BE2C (cell line): ENCODE measurements at regions not wholly inside any gene's neighbourhood (a gene's known extent, or its start where the extent isn't known, plus 50 kb on each side); places are given as distances from the start of the nearest gene placed in this dataset.

Experiments
- DNase-seq: peaks from one replicate; pipeline ENCODE4 v3.0.0-alpha.2; 2020
- H3K27me3 ChIP-seq: fragments of 250-450 bp; sonication (Bioruptor Pico); 2 replicates; pipeline ENCODE4 v1.5.1; 2020; ENCODE audit warnings: mild to moderate bottlenecking
- H3K36me3 ChIP-seq: fragments of 250-450 bp; sonication (Bioruptor Pico); 2 replicates; pipeline ENCODE4 v1.5.1; 2020; ENCODE audit warnings: mild to moderate bottlenecking
- H3K4me1 ChIP-seq: fragments of 250-450 bp; sonication (Bioruptor Pico); 2 replicates; pipeline ENCODE4 v1.5.1; 2020
- H3K4me3 ChIP-seq: 2 replicates; pipeline ENCODE4 v1.5.1; 2011; ENCODE audit warnings: low read depth, low read length
- H3K9me3 ChIP-seq: fragments of 250-450 bp; sonication (Bioruptor Pico); 2 replicates; pipeline ENCODE4 v1.5.1; 2020
- CTCF ChIP-seq: IDR thresholded peaks from 2 replicates; pipeline ENCODE4 v1.5.1; 2012; ENCODE audit warnings: mild to moderate bottlenecking, low read depth, low read length

GRCh38 chr14:87526731-87527130 lies 466.3 kb downstream of the GALC start:
- Histone ChIP-seq H3K9me3 (no peaks in the 10 kb centered on the region), H3K27me3 (no peaks in the 10 kb centered on the region), H3K36me3 (no peaks in the 10 kb centered on the region), H3K4me3 (no peak overlapping the region), H3K4me1 (no peaks in the 10 kb centered on the region)
- no peak for TF ChIP-seq CTCF
- DNase-seq, result no peak

GRCh38 chr14:87524011-87524410 lies 469.0 kb downstream of the GALC start:
- DNase-seq, result no peak
- Histone ChIP-seq H3K36me3 (no peaks in the 10 kb centered on the region), H3K4me1 (no peaks in the 10 kb centered on the region), H3K9me3 (no peaks in the 10 kb centered on the region), H3K4me3 (no peak overlapping the region), H3K27me3 (no peaks in the 10 kb centered on the region)
- TF ChIP-seq CTCF, result no peak

- H3K9me3 ChIP-seq, result no peaks in the 10 kb centered on the region
- no peak for DNase-seq
- no peak for TF ChIP-seq CTCF
- H3K27me3 ChIP-seq, result no peaks in the 10 kb centered on the region
- no peaks in the 10 kb centered on the region for H3K36me3 ChIP-seq
- H3K4me1 ChIP-seq, result no peaks in the 10 kb centered on the region
- H3K4me3 ChIP-seq, result no peak overlapping the region
Observed at GRCh38 chr14:87522575-87522974, 470.4 kb downstream of the GALC start.

GRCh38 chr14:87508333-87508732 lies 484.6 kb downstream of the GALC start:
- no peak for TF ChIP-seq CTCF
- Histone ChIP-seq H3K9me3 (no peaks in the 10 kb centered on the region), H3K27me3 (no peaks in the 10 kb centered on the region), H3K4me1 (no peaks in the 10 kb centered on the region), H3K4me3 (no peak overlapping the region), H3K36me3 (no peaks in the 10 kb centered on the region)
- no peak for DNase-seq

- Histone ChIP-seq H3K36me3 (no peaks in the 10 kb centered on the region), H3K4me3 (no peak overlapping the region), H3K9me3 (no peaks in the 10 kb centered on the region), H3K27me3 (no peaks in the 10 kb centered on the region), H3K4me1 (no peaks in the 10 kb centered on the region)
- no peak for TF ChIP-seq CTCF
- no peak for DNase-seq
Observed at GRCh38 chr14:87503711-87504110, 489.3 kb downstream of the GALC start.

GRCh38 chr14:87497301-87497700 lies 495.7 kb downstream of the GALC start:
- Histone ChIP-seq H3K9me3 (no peaks in the 10 kb centered on the region), H3K36me3 (no peaks in the 10 kb centered on the region), H3K4me3 (no peak overlapping the region), H3K4me1 (no peaks in the 10 kb centered on the region), H3K27me3 (no peaks in the 10 kb centered on the region)
- no peak for DNase-seq
- TF ChIP-seq CTCF, result no peak
